ENCODE measurements at regions not wholly inside any gene's neighbourhood (a gene's known extent, or its start where the extent isn't known, plus 50 kb on each side); places are given as distances from the start of the nearest gene placed in this dataset.

GRCh38 chr4:82149750-82150149, 224.0 kb downstream of the HNRNPD start:
- H3K36me3 ChIP-seq (ENCODE audit: insufficient read depth, low read length): no peaks in the 10 kb centered on the region

GRCh38 chr4:82145850-82146249, 227.9 kb downstream of the HNRNPD start:
- no peaks in the 10 kb centered on the region for H3K36me3 ChIP-seq (ENCODE audit: insufficient read depth, low read length)
- no peaks in the 10 kb centered on the region for H3K4me1 ChIP-seq (ENCODE audit: control insufficient read depth, insufficient read depth, low read length)
- no peaks in the 10 kb centered on the region for H3K9me3 ChIP-seq (replicated peaks; ENCODE audit: low read length)
- H3K4me2 ChIP-seq (ENCODE audit: low read length): no peak overlapping the region
- no peak overlapping the region for H3K9ac ChIP-seq (ENCODE audit: low read depth, low read length)
- no peaks in the 10 kb centered on the region for H3K27me3 ChIP-seq (ENCODE audit: control insufficient read depth, insufficient read depth, low read length)
- H3K4me3 ChIP-seq (ENCODE audit: low read length): no peak overlapping the region

More at GRCh38 chr4:82149750-82150149, 224.0 kb downstream of the HNRNPD start:
- Histone ChIP-seq H3K27me3 (ENCODE audit: control insufficient read depth, insufficient read depth, low read length) (no peaks in the 10 kb centered on the region), H3K9me3 (replicated peaks; ENCODE audit: low read length) (no peaks in the 10 kb centered on the region), H3K4me3 (ENCODE audit: low read length) (no peak overlapping the region), H3K4me1 (ENCODE audit: control insufficient read depth, insufficient read depth, low read length) (no peaks in the 10 kb centered on the region), H3K9ac (ENCODE audit: low read depth, low read length) (no peak overlapping the region), H3K4me2 (ENCODE audit: low read length) (no peak overlapping the region)

- H3K36me3 ChIP-seq (ENCODE audit: insufficient read depth, low read length): no peaks in the 10 kb centered on the region
- no peaks in the 10 kb centered on the region for H3K27me3 ChIP-seq (ENCODE audit: control insufficient read depth, insufficient read depth, low read length)
- no peak overlapping the region for H3K4me2 ChIP-seq (ENCODE audit: low read length)
- no peaks in the 10 kb centered on the region for H3K4me1 ChIP-seq (ENCODE audit: control insufficient read depth, insufficient read depth, low read length)
- no peak overlapping the region for H3K4me3 ChIP-seq (ENCODE audit: low read length)
- H3K9ac ChIP-seq (ENCODE audit: low read depth, low read length): no peak overlapping the region
- no peaks in the 10 kb centered on the region for H3K9me3 ChIP-seq (replicated peaks; ENCODE audit: low read length)
These were observed 233.4 kb downstream of the HNRNPD start for GRCh38 chr4:82140422-82140821.

DNA sequence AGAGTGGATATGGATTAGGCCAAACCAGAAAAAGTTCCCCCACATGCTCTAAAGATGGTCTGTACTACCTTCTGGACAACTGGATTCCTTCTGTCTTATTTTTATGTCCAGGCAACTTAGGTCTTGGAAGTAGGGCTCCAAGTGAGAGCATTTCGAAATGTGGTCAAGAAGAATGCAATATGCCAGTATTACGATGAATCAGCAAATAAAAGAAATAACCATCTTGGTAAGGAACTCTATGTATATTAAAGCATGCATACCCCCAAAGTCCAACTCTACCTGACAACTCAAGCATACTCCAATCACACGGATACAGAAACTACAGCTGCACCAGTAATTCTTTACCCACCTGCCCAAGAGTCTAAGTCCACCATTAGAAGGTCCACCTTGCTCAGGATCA, 234.5 kb downstream of the HNRNPD start:
- Histone ChIP-seq H3K4me2 (ENCODE audit: low read length) (no peak overlapping the region), H3K9ac (ENCODE audit: low read depth, low read length) (no peak overlapping the region), H3K4me3 (ENCODE audit: low read length) (no peak overlapping the region), H3K4me1 (ENCODE audit: control insufficient read depth, insufficient read depth, low read length) (no peaks in the 10 kb centered on the region), H3K27me3 (ENCODE audit: control insufficient read depth, insufficient read depth, low read length) (no peaks in the 10 kb centered on the region), H3K36me3 (ENCODE audit: insufficient read depth, low read length) (no peaks in the 10 kb centered on the region), H3K9me3 (replicated peaks; ENCODE audit: low read length) (no peaks in the 10 kb centered on the region)

DNA sequence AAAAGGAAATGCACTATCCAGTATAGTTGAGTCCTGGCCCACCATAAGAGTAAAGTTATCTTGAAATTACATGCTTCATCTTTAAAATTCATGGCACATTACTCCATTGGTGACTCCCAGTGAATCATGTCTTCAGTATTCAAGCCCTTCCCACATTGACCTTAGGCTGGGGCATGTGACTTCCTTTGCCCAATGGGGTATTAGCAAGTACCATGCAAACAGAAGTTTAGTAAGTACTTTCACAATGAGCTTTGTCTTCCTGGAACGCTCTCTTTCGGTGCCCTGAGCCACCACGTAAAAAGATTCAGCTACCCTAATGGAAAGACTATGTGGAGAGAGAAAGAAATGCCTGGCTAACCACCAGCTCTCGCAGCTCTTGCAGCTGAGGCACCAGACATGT, 235.4 kb downstream of the HNRNPD start:
- H3K9me3 ChIP-seq (replicated peaks; ENCODE audit: low read length): no peaks in the 10 kb centered on the region
- H3K27me3 ChIP-seq (ENCODE audit: control insufficient read depth, insufficient read depth, low read length): no peaks in the 10 kb centered on the region
- no peak overlapping the region for H3K9ac ChIP-seq (ENCODE audit: low read depth, low read length)
- H3K4me3 ChIP-seq (ENCODE audit: low read length): no peak overlapping the region
- no peaks in the 10 kb centered on the region for H3K36me3 ChIP-seq (ENCODE audit: insufficient read depth, low read length)
- H3K4me1 ChIP-seq (ENCODE audit: control insufficient read depth, insufficient read depth, low read length): no peaks in the 10 kb centered on the region
- no peak overlapping the region for H3K4me2 ChIP-seq (ENCODE audit: low read length)

DNA sequence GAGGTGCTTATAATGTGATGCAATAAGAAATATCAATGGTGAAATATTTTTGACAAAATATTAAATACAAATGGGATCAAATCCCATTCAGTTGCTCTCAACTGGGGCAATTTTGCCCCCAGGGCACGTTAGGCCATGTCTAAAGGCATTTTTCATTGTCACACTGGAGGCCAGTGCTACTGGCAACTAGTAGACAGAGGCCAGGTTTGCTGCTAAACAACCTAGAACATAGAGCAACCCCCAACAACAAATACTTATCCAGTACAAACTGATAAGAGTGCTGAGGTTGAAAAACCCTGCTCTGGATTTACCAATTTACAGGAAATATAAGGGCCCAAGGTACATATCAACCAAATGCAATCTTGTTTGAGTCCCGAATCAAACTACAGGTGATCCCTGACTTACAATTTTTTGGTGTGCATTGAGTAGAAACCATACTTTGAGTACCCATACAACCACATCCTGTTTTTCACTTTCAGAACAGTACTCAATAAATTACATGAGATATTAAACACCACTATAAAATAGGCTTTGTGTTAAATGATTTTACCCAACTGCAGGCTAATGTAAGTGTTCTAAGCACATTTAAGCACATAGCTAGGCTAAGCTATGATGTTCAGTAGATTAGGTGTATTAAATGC, 237.5 kb downstream of the HNRNPD start:
- H3K4me2 ChIP-seq (ENCODE audit: low read length): no peak overlapping the region
- no peaks in the 10 kb centered on the region for H3K27me3 ChIP-seq (ENCODE audit: control insufficient read depth, insufficient read depth, low read length)
- H3K9ac ChIP-seq (ENCODE audit: low read depth, low read length): no peak overlapping the region
- no peak overlapping the region for H3K4me3 ChIP-seq (ENCODE audit: low read length)
- H3K36me3 ChIP-seq (ENCODE audit: insufficient read depth, low read length): no peaks in the 10 kb centered on the region
- H3K9me3 ChIP-seq (replicated peaks; ENCODE audit: low read length): no peaks in the 10 kb centered on the region
- H3K4me1 ChIP-seq (ENCODE audit: control insufficient read depth, insufficient read depth, low read length): no peaks in the 10 kb centered on the region

DNA sequence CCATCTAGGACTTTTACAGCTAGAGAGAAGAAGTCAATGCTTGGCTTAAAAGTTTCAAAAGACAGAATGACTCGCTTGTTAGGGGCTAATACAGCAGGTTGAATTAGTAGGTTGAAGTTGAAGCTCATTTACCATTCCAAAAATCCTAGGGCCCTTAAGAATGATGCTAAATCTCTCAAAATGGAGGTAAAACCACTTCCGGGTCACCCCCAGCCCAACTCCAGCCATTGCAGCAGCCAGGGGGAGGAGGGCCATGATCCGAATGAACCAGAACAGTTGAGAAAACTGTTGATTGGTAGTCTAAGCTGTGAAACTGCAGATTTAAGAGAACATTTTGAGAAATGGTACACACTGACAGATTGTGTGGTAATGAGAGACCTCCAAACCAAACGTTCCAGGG, 245.4 kb downstream of the HNRNPD start:
- no peak overlapping the region for H3K4me3 ChIP-seq (ENCODE audit: low read length)
- no peak overlapping the region for H3K4me2 ChIP-seq (ENCODE audit: low read length)
- no peak overlapping the region for H3K9ac ChIP-seq (ENCODE audit: low read depth, low read length)
- no peaks in the 10 kb centered on the region for H3K9me3 ChIP-seq (replicated peaks; ENCODE audit: low read length)
- H3K4me1 ChIP-seq (ENCODE audit: control insufficient read depth, insufficient read depth, low read length): no peaks in the 10 kb centered on the region
- H3K36me3 ChIP-seq (ENCODE audit: insufficient read depth, low read length): no peaks in the 10 kb centered on the region
- no peaks in the 10 kb centered on the region for H3K27me3 ChIP-seq (ENCODE audit: control insufficient read depth, insufficient read depth, low read length)

GRCh38 chr4:82126512-82127040, 247.2 kb downstream of the HNRNPD start:
- no peak overlapping the region for H3K4me3 ChIP-seq (ENCODE audit: low read length)
- no peak overlapping the region for H3K9ac ChIP-seq (ENCODE audit: low read depth, low read length)
- H3K4me1 ChIP-seq (ENCODE audit: control insufficient read depth, insufficient read depth, low read length): no peaks in the 10 kb centered on the region
- no peaks in the 10 kb centered on the region for H3K36me3 ChIP-seq (ENCODE audit: insufficient read depth, low read length)
- H3K9me3 ChIP-seq (replicated peaks; ENCODE audit: low read length): no peaks in the 10 kb centered on the region
- H3K4me2 ChIP-seq (ENCODE audit: low read length): no peak overlapping the region
- no peaks in the 10 kb centered on the region for H3K27me3 ChIP-seq (ENCODE audit: control insufficient read depth, insufficient read depth, low read length)

DNA sequence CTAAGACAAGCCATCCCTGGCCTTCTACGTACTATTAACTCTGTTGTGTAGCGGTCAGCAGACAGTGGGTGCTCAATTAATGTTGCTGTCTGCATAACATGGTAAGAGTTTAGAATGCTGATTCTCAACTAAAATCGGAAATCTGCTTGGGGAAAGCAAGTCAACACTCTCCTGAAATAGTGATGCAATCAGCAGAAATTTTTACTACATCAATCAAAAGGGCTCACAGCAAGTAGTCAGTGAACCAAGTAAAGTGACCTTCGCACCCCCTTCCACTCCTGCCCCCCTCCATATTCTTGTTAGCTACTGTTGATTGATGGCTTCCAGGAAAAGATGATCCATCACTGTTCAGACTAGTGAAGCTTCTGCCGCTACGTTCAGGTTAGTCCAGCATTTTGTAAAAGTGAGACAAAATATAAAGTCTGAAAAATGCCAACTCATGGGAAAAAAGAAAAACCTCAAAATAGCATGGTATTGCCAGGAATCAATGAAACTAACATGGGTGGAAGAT, 247.9 kb downstream of the HNRNPD start:
- Histone ChIP-seq H3K4me1 (ENCODE audit: control insufficient read depth, insufficient read depth, low read length) (no peaks in the 10 kb centered on the region), H3K9me3 (replicated peaks; ENCODE audit: low read length) (no peaks in the 10 kb centered on the region), H3K9ac (ENCODE audit: low read depth, low read length) (no peak overlapping the region), H3K4me3 (ENCODE audit: low read length) (no peak overlapping the region), H3K27me3 (ENCODE audit: control insufficient read depth, insufficient read depth, low read length) (no peaks in the 10 kb centered on the region), H3K36me3 (ENCODE audit: insufficient read depth, low read length) (no peaks in the 10 kb centered on the region), H3K4me2 (ENCODE audit: low read length) (no peak overlapping the region)

DNA sequence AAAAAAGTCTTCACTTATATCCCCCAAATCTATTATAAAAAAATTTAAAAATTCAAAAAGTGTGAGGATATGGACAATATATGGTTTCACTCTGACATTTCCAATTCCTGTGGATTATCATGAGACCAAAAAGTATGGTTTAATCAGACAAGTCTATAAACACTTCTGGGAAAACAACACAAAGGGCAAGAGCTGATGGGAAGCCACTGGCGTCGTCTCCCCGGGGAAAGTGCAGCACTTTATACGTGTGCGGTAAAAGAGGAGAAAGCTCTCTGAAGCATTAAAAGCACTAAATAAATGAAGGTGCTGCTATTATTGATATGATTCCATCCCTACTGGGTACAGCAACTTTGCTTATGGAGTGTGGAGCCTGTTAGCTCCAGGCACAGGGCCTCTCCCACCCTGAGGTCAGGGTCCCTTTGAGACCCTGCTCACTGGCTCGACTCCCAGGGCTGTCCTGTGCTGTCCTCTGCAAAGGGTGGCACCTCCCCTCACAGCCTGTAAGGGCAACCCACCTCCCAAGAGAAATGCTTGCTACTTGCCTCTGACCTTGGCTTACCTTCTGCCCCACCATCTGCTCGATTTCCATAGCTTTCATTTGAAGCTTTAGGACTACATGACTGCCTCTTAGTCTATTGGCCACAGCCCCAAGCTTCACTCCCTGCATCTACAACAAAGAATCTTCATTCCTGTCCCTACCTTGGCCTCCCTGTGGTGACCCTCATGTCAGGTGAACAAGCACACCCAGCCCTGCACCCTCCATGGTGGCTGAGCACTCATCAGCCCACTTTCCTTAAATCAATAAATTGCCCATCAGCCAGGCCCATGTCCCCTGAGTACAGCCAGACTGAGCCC, 248.6 kb downstream of the HNRNPD start:
- no peak overlapping the region for H3K4me3 ChIP-seq (ENCODE audit: low read length)
- H3K27me3 ChIP-seq (ENCODE audit: control insufficient read depth, insufficient read depth, low read length): no peaks in the 10 kb centered on the region
- no peak overlapping the region for H3K9ac ChIP-seq (ENCODE audit: low read depth, low read length)
- no peaks in the 10 kb centered on the region for H3K36me3 ChIP-seq (ENCODE audit: insufficient read depth, low read length)
- no peaks in the 10 kb centered on the region for H3K4me1 ChIP-seq (ENCODE audit: control insufficient read depth, insufficient read depth, low read length)
- no peak overlapping the region for H3K4me2 ChIP-seq (ENCODE audit: low read length)
- no peaks in the 10 kb centered on the region for H3K9me3 ChIP-seq (replicated peaks; ENCODE audit: low read length)

GRCh38 chr4:82124365-82124764, 249.4 kb downstream of the HNRNPD start:
- Histone ChIP-seq H3K9me3 (replicated peaks; ENCODE audit: low read length) (no peaks in the 10 kb centered on the region), H3K4me1 (ENCODE audit: control insufficient read depth, insufficient read depth, low read length) (no peaks in the 10 kb centered on the region), H3K4me3 (ENCODE audit: low read length) (no peak overlapping the region), H3K27me3 (ENCODE audit: control insufficient read depth, insufficient read depth, low read length) (no peaks in the 10 kb centered on the region), H3K36me3 (ENCODE audit: insufficient read depth, low read length) (no peaks in the 10 kb centered on the region), H3K4me2 (ENCODE audit: low read length) (no peak overlapping the region), H3K9ac (ENCODE audit: low read depth, low read length) (no peak overlapping the region)

Data from skeletal muscle satellite cell (primary cell).